Adrenal gland (tissue), 9 donors: ENCODE measurements at regions not wholly inside any gene's neighbourhood (a gene's known extent, or its start where the extent isn't known, plus 50 kb on each side); places are given as distances from the start of the nearest gene placed in this dataset.

Source experiments
- DNase-seq, 7 donors: peaks; one replicate each; pipeline ENCODE4 v3.0.0-alpha.2; 2019 to 2020
- H3K27ac ChIP-seq, 5 donors: fragments of 200-600 bp; sonication (generic) in 4 of 5; 1 replicate in 3 of 5; 2 replicates in 2 of 5; pipeline versions ENCODE4 v1.5.1 to v1.8.0; 2016 to 2020; ENCODE audit warnings: mild to moderate bottlenecking in 1 of 5
- H3K27me3 ChIP-seq: fragments of 200-600 bp; 2 replicates; pipeline ENCODE4 v1.8.0; 2021
- H3K36me3 ChIP-seq, 2 donors: fragments of 200-600 bp; replicated peaks in 1 of 2; 1 replicate in 1 of 2; 2 replicates in 1 of 2; pipeline versions ENCODE4 v1.5.1 to v1.8.0; 2018 to 2022
- H3K4me1 ChIP-seq, 2 donors: fragments of 200-600 bp; replicated peaks in 1 of 2; 1 replicate in 1 of 2; 2 replicates in 1 of 2; pipeline versions ENCODE4 v1.5.1 to v1.8.0; 2018 to 2021
- H3K4me3 ChIP-seq, 4 donors: fragments of 200-600 bp; sonication (generic) in 3 of 4; one replicate each; pipeline ENCODE4 v1.5.1; 2016 to 2018
- H3K9me3 ChIP-seq, 3 donors: fragments of 200-600 bp; sonication (generic) in 1 of 3; replicated peaks in 1 of 3; 1 replicate in 2 of 3; 2 replicates in 1 of 3; pipeline versions ENCODE4 v1.5.1 to v1.8.0; 2016 to 2021
- CTCF ChIP-seq, 6 experiments: fragments of 450-650 bp in 4 of 6; fragments of 200-600 bp in 2 of 6; sonication (generic) in 1 of 6; IDR thresholded peaks; 1 replicate in 5 of 6; 2 replicates in 1 of 6; pipeline versions ENCODE4 v1.5.1 to v1.8.0; 2016 to 2021; ENCODE audit warnings: antibody characterized with exemption in 6 of 6, mild to moderate bottlenecking in 2 of 6, moderate library complexity in 1 of 6
- POLR2A ChIP-seq, 2 donors: fragments of 450-650 bp; IDR thresholded peaks; one replicate each; pipeline ENCODE4 v1.6.1; 2017; ENCODE audit warnings: antibody characterized with exemption in 2 of 2, mild to moderate bottlenecking in 2 of 2, moderate library complexity in 1 of 2
- WGBS, 4 donors: extraction: QIAGEN DNeasy Blood & Tissue Kit in 2 of 4; methylation state at CpG; one replicate each; pipeline versions ENCODE4 v1.1.5 to v1.1.7; 2013 to 2017; 5-methylcytosine and 5-hydroxymethylcytosine counted together
- intact Hi-C, 2 donors: fragments of 100-400 bp; cut with DNase I; formaldehyde crosslinking; loops; one replicate each; pipeline versions ENCODE4 v1.14.1 to v1.15.0; 2022 to 2023
- donor health status: healthy with polysubstance abuse.
- donor health status: Bipolar disorder and iron deficiency.
- donor health status: DM: yes; HTN: yes; CAD: no.
- donor health status: DM: no; HTN: no; CAD: no.
- donor health status: DM: no; HTN: no; CAD: no.

GRCh38 chr7:119555788-119556187, 717.2 kb upstream of the KCND2 start:
- 78 to 95% (median 86%) methylated on average over 3 of the region's 3 CpGs for WGBS, 4 donors
- Histone ChIP-seq H3K27ac (no peak overlapping the region), H3K36me3 (no peaks in the 10 kb centered on the region), H3K4me1 (no peaks in the 10 kb centered on the region), H3K4me3 (no peak overlapping the region), H3K27me3 (no peaks in the 10 kb centered on the region), H3K9me3 (no peaks in the 10 kb centered on the region)
- intact Hi-C loops, result no loop called here
- no peak for TF ChIP-seq CTCF (IDR thresholded peaks at IDR 0.05)
- TF ChIP-seq POLR2A (IDR thresholded peaks at IDR 0.05), result no peak
- no peak for DNase-seq

- intact Hi-C loops, result no loop called here
- WGBS, 4 donors, result 84 to 91% (median 87%) methylated on average over 2 of the region's 2 CpGs
- no peak overlapping the region for H3K27ac ChIP-seq
These were observed 716.5 kb upstream of the KCND2 start for GRCh38 chr7:119556436-119556835.

GRCh38 chr7:119561751-119562150, 711.2 kb upstream of the KCND2 start:
- intact Hi-C loops, result no loop called here
- Histone ChIP-seq H3K9me3 (no peaks in the 10 kb centered on the region), H3K4me3 (no peak overlapping the region), H3K27ac (no peak overlapping the region), H3K27me3 (no peaks in the 10 kb centered on the region), H3K4me1 (no peaks in the 10 kb centered on the region), H3K36me3 (no peaks in the 10 kb centered on the region)
- no peak for DNase-seq
- TF ChIP-seq CTCF (IDR thresholded peaks at IDR 0.05) (no peak), POLR2A (IDR thresholded peaks at IDR 0.05) (no peak)
- 70 to 78% (median 72%) methylated on average over 2 of the region's 2 CpGs for WGBS, 4 donors

More at GRCh38 chr7:119556436-119556835, 716.5 kb upstream of the KCND2 start:
- H3K4me3 ChIP-seq, result no peak overlapping the region
- H3K27me3 ChIP-seq, result no peaks in the 10 kb centered on the region
- no peak for TF ChIP-seq POLR2A (IDR thresholded peaks at IDR 0.05)
- TF ChIP-seq CTCF (IDR thresholded peaks at IDR 0.05), result no peak
- H3K4me1 ChIP-seq, result no peaks in the 10 kb centered on the region
- H3K9me3 ChIP-seq, result no peaks in the 10 kb centered on the region
- no peaks in the 10 kb centered on the region for H3K36me3 ChIP-seq
- DNase-seq, result no peak

GRCh38 chr7:119562839-119563238, 710.1 kb upstream of the KCND2 start:
- WGBS, 4 donors, result 50 to 68% (median 65%) methylated on average over 3 of the region's 3 CpGs
- Histone ChIP-seq H3K27ac (no peak overlapping the region), H3K9me3 (no peaks in the 10 kb centered on the region), H3K36me3 (no peaks in the 10 kb centered on the region), H3K27me3 (no peaks in the 10 kb centered on the region), H3K4me1 (no peaks in the 10 kb centered on the region), H3K4me3 (no peak overlapping the region)
- intact Hi-C loops, result no loop called here
- no peak for DNase-seq
- TF ChIP-seq CTCF (IDR thresholded peaks at IDR 0.05), result no peak
- TF ChIP-seq POLR2A (IDR thresholded peaks at IDR 0.05), result no peak
